Neuronal stem cell (in vitro differentiated cells): ENCODE measurements at regions not wholly inside any gene's neighbourhood (a gene's known extent, or its start where the extent isn't known, plus 50 kb on each side); places are given as distances from the start of the nearest gene placed in this dataset.

Source experiments
- DNase-seq: peaks from one replicate; pipeline ENCODE4 v3.0.0-alpha.2; 2013; ENCODE audit warnings: low spot score
- H2AFZ ChIP-seq: one replicate; pipeline ENCODE4 v1.6.1; 2013; ENCODE audit warnings: mild to moderate bottlenecking, low read length, inconsistent platforms
- H2AK5ac ChIP-seq: 2 replicates; pipeline ENCODE4 v1.6.1; 2013; ENCODE audit warnings: low read depth, mild to moderate bottlenecking, inconsistent platforms, low read length, moderate library complexity, mixed read lengths
- H2BK120ac ChIP-seq: 2 replicates; pipeline ENCODE4 v1.6.1; 2013; ENCODE audit warnings: low read depth, mild to moderate bottlenecking, inconsistent platforms, low read length, moderate library complexity, mixed read lengths
- H2BK12ac ChIP-seq: one replicate; pipeline ENCODE4 v1.6.1; 2013; ENCODE audit warnings: low read length, inconsistent platforms
- H2BK15ac ChIP-seq: 2 replicates; pipeline ENCODE4 v1.6.1; 2013; ENCODE audit warnings: mild to moderate bottlenecking, low read length, inconsistent platforms, mixed read lengths
- H2BK5ac ChIP-seq: one replicate; pipeline ENCODE4 v1.6.1; 2013; ENCODE audit warnings: inconsistent platforms, mild to moderate bottlenecking, low read length, moderate library complexity
- H3K14ac ChIP-seq: one replicate; pipeline ENCODE4 v1.6.1; 2013; ENCODE audit warnings: low read length, inconsistent platforms
- H3K18ac ChIP-seq: 2 replicates; pipeline ENCODE4 v1.6.1; 2013; ENCODE audit warnings: low read length, inconsistent platforms
- H3K23ac ChIP-seq: 2 replicates; pipeline ENCODE4 v1.6.1; 2013; ENCODE audit warnings: low read depth, mild to moderate bottlenecking, mixed read lengths, low read length, inconsistent platforms; ENCODE audit not compliant: poor library complexity
- H3K27ac ChIP-seq: replicated peaks from 3 replicates; pipeline ENCODE4 v1.5.1; 2013; ENCODE audit warnings: low read length, inconsistent platforms
- H3K27me3 ChIP-seq, 3 experiments: 2 replicates each; pipeline ENCODE4 v1.6.1; 2013; ENCODE audit warnings: low read length in 3 of 3, mild to moderate bottlenecking in 2 of 3, inconsistent platforms in 1 of 3, low read depth in 1 of 3, mixed read lengths in 1 of 3, moderate library complexity in 1 of 3; ENCODE audit not compliant: control insufficient read depth in 3 of 3, insufficient read depth in 3 of 3
- H3K36me3 ChIP-seq, 2 donors: replicated peaks in 1 of 2; 2 replicates each; pipeline ENCODE4 v1.6.1; 2013; ENCODE audit warnings: low read length in 2 of 2; ENCODE audit not compliant: control insufficient read depth in 2 of 2, insufficient read depth in 2 of 2
- H3K4ac ChIP-seq: 2 replicates; pipeline ENCODE4 v1.6.1; 2013; ENCODE audit warnings: inconsistent platforms, mild to moderate bottlenecking, low read length, moderate library complexity
- H3K4me1 ChIP-seq, 2 donors: 1 replicate in 1 of 2; 2 replicates in 1 of 2; pipeline ENCODE4 v1.6.1; 2013; ENCODE audit warnings: low read length in 2 of 2, low read depth in 1 of 2; ENCODE audit not compliant: control insufficient read depth in 2 of 2, insufficient read depth in 1 of 2
- H3K4me2 ChIP-seq: one replicate; pipeline ENCODE4 v1.6.1; 2013; ENCODE audit warnings: mild to moderate bottlenecking, low read length, inconsistent platforms; ENCODE audit not compliant: insufficient read depth, poor library complexity, severe bottlenecking
- H3K4me3 ChIP-seq, 2 donors: 2 replicates each; pipeline ENCODE4 v1.5.1; 2013; ENCODE audit warnings: low read length in 2 of 2, mild to moderate bottlenecking in 2 of 2, inconsistent platforms in 1 of 2, moderate library complexity in 1 of 2
- H3K79me1 ChIP-seq: one replicate; pipeline ENCODE4 v1.6.1; 2013; ENCODE audit warnings: low read depth, mild to moderate bottlenecking, inconsistent platforms, low read length, moderate library complexity
- H3K9ac ChIP-seq: one replicate; pipeline ENCODE4 v1.6.1; 2013; ENCODE audit warnings: mild to moderate bottlenecking, low read depth, low read length, inconsistent platforms; ENCODE audit not compliant: poor library complexity
- H3K9me3 ChIP-seq, 2 donors: replicated peaks in 1 of 2; 2 replicates each; pipeline versions ENCODE3 to v1.6.1; 2013; ENCODE audit warnings: low read length in 2 of 2, mild to moderate bottlenecking in 2 of 2, inconsistent platforms in 1 of 2, low read depth in 1 of 2, mixed read lengths in 1 of 2, moderate library complexity in 1 of 2; ENCODE audit not compliant: control insufficient read depth in 2 of 2, insufficient read depth in 1 of 2
- H4K8ac ChIP-seq: one replicate; pipeline ENCODE4 v1.6.1; 2013; ENCODE audit warnings: low read depth, mild to moderate bottlenecking, inconsistent platforms, low read length, moderate library complexity
- H4K91ac ChIP-seq: one replicate; pipeline ENCODE4 v1.6.1; 2013; ENCODE audit warnings: low read length, low read depth, mild to moderate bottlenecking, inconsistent platforms; ENCODE audit not compliant: poor library complexity
- WGBS, 2 donors: extraction: QIAGEN DNeasy Blood & Tissue Kit; methylation state at CpG; one replicate each; pipeline ENCODE4 v1.1.7; 2013; ENCODE audit warnings: missing lambda C conversion rate in 2 of 2, mixed read lengths in 1 of 2; ENCODE audit not compliant: insufficient read length in 2 of 2, insufficient replicate concordance in 1 of 2; ENCODE audit errors: extremely low coverage in 2 of 2; 5-methylcytosine and 5-hydroxymethylcytosine counted together

- Histone ChIP-seq H3K27ac (no peak overlapping the region), H3K9ac (no peak overlapping the region), H3K18ac (no peak overlapping the region), H2BK15ac (no peak overlapping the region), H3K4ac (no peak overlapping the region), H3K14ac (no peak overlapping the region), H2BK120ac (no peak overlapping the region), H4K8ac (no peak overlapping the region), H2BK5ac (no peak overlapping the region), H3K4me2 (no peak overlapping the region), H4K91ac (no peak overlapping the region), H3K9me3 (no peaks in the 10 kb centered on the region), H2AK5ac (no peak overlapping the region), H3K4me3 (no peak overlapping the region), H3K23ac (no peak overlapping the region), H2BK12ac (no peak overlapping the region), H3K79me1 (no peaks in the 10 kb centered on the region), H3K4me1 (peaks cover 16 to 56% of the 10 kb centered on the region in 2 donors), H3K36me3 (no peaks in the 10 kb centered on the region), H3K27me3 (no peaks in the 10 kb centered on the region), H2AFZ (no peak overlapping the region)
- WGBS, 2 donors, result no CpG with 5 or more reads among the region's 2 CpGs
- DNase-seq, result no peak
These were observed 385.4 kb downstream of the SOX11 start for GRCh38 chr2:6077585-6077984.

- no peak overlapping the region for H2BK5ac ChIP-seq
- H2AFZ ChIP-seq, result no peak overlapping the region
- H3K9ac ChIP-seq, result no peak overlapping the region
- H3K9me3 ChIP-seq, result no peaks in the 10 kb centered on the region
- no peak overlapping the region for H3K27ac ChIP-seq
- no peak overlapping the region for H3K4me2 ChIP-seq
- no peak overlapping the region for H2BK12ac ChIP-seq
- no peak overlapping the region for H2BK15ac ChIP-seq
- DNase-seq, result no peak
- H3K14ac ChIP-seq, result no peak overlapping the region
- no peak overlapping the region for H3K4me3 ChIP-seq
- no peak overlapping the region for H3K4ac ChIP-seq
- H4K91ac ChIP-seq, result no peak overlapping the region
- H3K18ac ChIP-seq, result no peak overlapping the region
- H2BK120ac ChIP-seq, result no peak overlapping the region
- peaks cover 21 to 57% of the 10 kb centered on the region in 2 donors for H3K4me1 ChIP-seq
- H3K27me3 ChIP-seq, result no peaks in the 10 kb centered on the region
- no peaks in the 10 kb centered on the region for H3K79me1 ChIP-seq
- WGBS, 2 donors, result no CpG with 5 or more reads among the region's 3 CpGs
- no peak overlapping the region for H4K8ac ChIP-seq
- H3K36me3 ChIP-seq, result no peaks in the 10 kb centered on the region
- no peak overlapping the region for H3K23ac ChIP-seq
- H2AK5ac ChIP-seq, result no peak overlapping the region
These were observed 386.2 kb downstream of the SOX11 start for GRCh38 chr2:6078414-6078813.

- Histone ChIP-seq H3K9ac (no peak overlapping the region), H2AK5ac (no peak overlapping the region), H2BK15ac (no peak overlapping the region), H4K8ac (no peak overlapping the region), H3K27me3 (no peaks in the 10 kb centered on the region), H3K14ac (no peak overlapping the region), H3K36me3 (no peaks in the 10 kb centered on the region), H3K4me1 (peaks cover 18 to 56% of the 10 kb centered on the region in 2 donors), H3K4ac (no peak overlapping the region), H2AFZ (no peak overlapping the region), H2BK5ac (no peak overlapping the region), H4K91ac (no peak overlapping the region), H3K27ac (no peak overlapping the region), H3K79me1 (no peaks in the 10 kb centered on the region), H3K9me3 (no peaks in the 10 kb centered on the region), H2BK12ac (no peak overlapping the region), H3K18ac (peak overlapping the region; percentile 16), H3K4me2 (no peak overlapping the region), H3K4me3 (no peak overlapping the region), H2BK120ac (no peak overlapping the region), H3K23ac (no peak overlapping the region)
- no CpG with 5 or more reads among the region's 5 CpGs for WGBS, 2 donors
- DNase-seq, result no peak
These were observed 387.2 kb downstream of the SOX11 start for GRCh38 chr2:6079405-6079804.

GRCh38 chr2:6080932-6081753 is 389.0 kb downstream of the SOX11 start:
- peak overlapping the region; percentile 72 for H2AK5ac ChIP-seq
- no peaks in the 10 kb centered on the region for H3K27me3 ChIP-seq
- H4K8ac ChIP-seq, result no peak overlapping the region
- H3K4me1 ChIP-seq, result peaks cover 17 to 44% of the 10 kb centered on the region in 2 donors
- peak; percentile 67 for DNase-seq
- no peak overlapping the region for H3K14ac ChIP-seq
- H3K27ac ChIP-seq, result peak overlapping the region; percentile 84
- no peak overlapping the region for H2BK120ac ChIP-seq
- WGBS, 2 donors, result no CpG with 5 or more reads among the region's 22 CpGs
- peak overlapping the region; percentile 96 for H3K18ac ChIP-seq
- no peak overlapping the region for H3K4me3 ChIP-seq
- H2BK5ac ChIP-seq, result peak overlapping the region; percentile 90
- H3K4ac ChIP-seq, result peak overlapping the region; percentile 43
- H3K4me2 ChIP-seq, result no peak overlapping the region
- H3K23ac ChIP-seq, result no peak overlapping the region
- no peak overlapping the region for H4K91ac ChIP-seq
- H2BK12ac ChIP-seq, result peak overlapping the region; percentile 12
- H3K9me3 ChIP-seq, result peaks cover 1 to 3% of the 10 kb centered on the region in 2 donors
- H2BK15ac ChIP-seq, result peak overlapping the region; percentile 4
- H3K79me1 ChIP-seq, result no peaks in the 10 kb centered on the region
- H3K36me3 ChIP-seq, result no peaks in the 10 kb centered on the region
- no peak overlapping the region for H3K9ac ChIP-seq
- peak overlapping the region; percentile 30 for H2AFZ ChIP-seq
